Body of pancreas (tissue), 4 donors: ENCODE measurements at regions not wholly inside any gene's neighbourhood (a gene's known extent, or its start where the extent isn't known, plus 50 kb on each side); places are given as distances from the start of the nearest gene placed in this dataset.

Source experiments
- POLR2A ChIP-seq, 3 donors: fragments of 450-650 bp; IDR thresholded peaks; one replicate each; pipeline ENCODE4 v1.6.1; 2016; ENCODE audit warnings: antibody characterized with exemption in 3 of 3, mild to moderate bottlenecking in 2 of 3
- TF ChIP-seq, protein P1 (sequence below), 7 experiments: fragments of 450-650 bp in 4 of 7; fragments of 200-600 bp in 3 of 7; sonication (generic) in 3 of 7; IDR thresholded peaks; one replicate each; pipeline ENCODE4 v1.5.1; 2016 to 2019; ENCODE audit warnings: antibody characterized with exemption in 7 of 7

DNA sequence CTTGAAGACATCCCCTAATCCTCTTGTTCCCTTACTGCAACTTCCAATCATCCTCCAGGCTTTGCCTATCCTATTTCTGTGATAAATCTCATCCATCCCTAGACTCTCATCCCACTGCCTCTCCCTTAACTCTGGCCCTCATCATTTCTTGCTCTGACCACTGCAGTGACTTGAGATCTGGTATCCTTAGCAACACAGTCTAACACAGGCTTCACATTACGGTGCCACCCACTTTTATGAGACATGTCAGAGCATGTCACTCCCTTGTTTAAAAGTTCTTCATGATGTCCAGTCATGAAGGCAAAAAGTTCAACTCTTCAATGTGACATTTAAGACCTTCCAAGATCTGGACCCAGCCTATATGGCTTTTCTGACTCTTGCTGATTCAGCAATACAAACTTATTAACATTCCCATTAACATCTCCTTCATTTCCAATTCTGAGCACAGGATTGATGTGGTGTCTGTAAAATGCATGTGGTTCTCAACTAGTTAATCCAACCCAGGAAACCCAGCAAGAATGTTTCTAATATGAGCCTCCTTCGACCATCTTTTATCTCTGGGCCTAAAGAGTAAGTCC is 64.0 kb downstream of the OR13H1 start:
- TF ChIP-seq, protein P1, sequence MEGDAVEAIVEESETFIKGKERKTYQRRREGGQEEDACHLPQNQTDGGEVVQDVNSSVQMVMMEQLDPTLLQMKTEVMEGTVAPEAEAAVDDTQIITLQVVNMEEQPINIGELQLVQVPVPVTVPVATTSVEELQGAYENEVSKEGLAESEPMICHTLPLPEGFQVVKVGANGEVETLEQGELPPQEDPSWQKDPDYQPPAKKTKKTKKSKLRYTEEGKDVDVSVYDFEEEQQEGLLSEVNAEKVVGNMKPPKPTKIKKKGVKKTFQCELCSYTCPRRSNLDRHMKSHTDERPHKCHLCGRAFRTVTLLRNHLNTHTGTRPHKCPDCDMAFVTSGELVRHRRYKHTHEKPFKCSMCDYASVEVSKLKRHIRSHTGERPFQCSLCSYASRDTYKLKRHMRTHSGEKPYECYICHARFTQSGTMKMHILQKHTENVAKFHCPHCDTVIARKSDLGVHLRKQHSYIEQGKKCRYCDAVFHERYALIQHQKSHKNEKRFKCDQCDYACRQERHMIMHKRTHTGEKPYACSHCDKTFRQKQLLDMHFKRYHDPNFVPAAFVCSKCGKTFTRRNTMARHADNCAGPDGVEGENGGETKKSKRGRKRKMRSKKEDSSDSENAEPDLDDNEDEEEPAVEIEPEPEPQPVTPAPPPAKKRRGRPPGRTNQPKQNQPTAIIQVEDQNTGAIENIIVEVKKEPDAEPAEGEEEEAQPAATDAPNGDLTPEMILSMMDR (IDR thresholded peaks at IDR 0.05) = no peak
- no peak for TF ChIP-seq POLR2A (IDR thresholded peaks at IDR 0.05)
